BLaER1 (cell line): ENCODE measurements at regions not wholly inside any gene's neighbourhood (a gene's known extent, or its start where the extent isn't known, plus 50 kb on each side); places are given as distances from the start of the nearest gene placed in this dataset.
A peak's percentile ranks its signal among the peaks of the same experiment; 100 is the strongest.
"Not testable (repeated sequence)": the region's sequence is repeated elsewhere in the genome, so short reads cannot be mapped to it uniquely, and the experiment has no call there.

ENCODE experiments used
- H3K27ac ChIP-seq: shearing (Covaris generic); formaldehyde crosslinking; 2 replicates; pipeline ENCODE4 v1.8.1; 2022
- H3K27me3 ChIP-seq: shearing (Covaris generic); formaldehyde crosslinking; 2 replicates; pipeline ENCODE4 v1.8.1; 2022
- H3K36me3 ChIP-seq: shearing (Covaris generic); formaldehyde crosslinking; 2 replicates; pipeline ENCODE4 v1.8.1; 2022
- H3K4me1 ChIP-seq: shearing (Covaris generic); formaldehyde crosslinking; 2 replicates; pipeline ENCODE4 v1.8.1; 2022
- H3K4me2 ChIP-seq: shearing (Covaris generic); formaldehyde crosslinking; 2 replicates; pipeline ENCODE4 v1.8.1; 2022
- H3K4me3 ChIP-seq: shearing (Covaris generic); formaldehyde crosslinking; 2 replicates; pipeline ENCODE4 v1.8.1; 2022
- H3K9ac ChIP-seq: shearing (Covaris generic); formaldehyde crosslinking; 2 replicates; pipeline ENCODE4 v1.8.1; 2022
- H3K9me3 ChIP-seq: shearing (Covaris generic); formaldehyde crosslinking; 2 replicates; pipeline ENCODE4 v1.8.1; 2022
- H4K20me1 ChIP-seq: shearing (Covaris generic); formaldehyde crosslinking; 2 replicates; pipeline ENCODE4 v1.8.1; 2022
- Cebpa-rat ChIP-seq: shearing (Covaris generic); IDR thresholded peaks from 2 replicates; pipeline ENCODE4 v1.8.1; 2022

GRCh38 chr18:10133516-10133915 is 219.7 kb downstream of the VAPA start:
- H4K20me1 ChIP-seq = no peaks in the 10 kb centered on the region
- no peaks in the 10 kb centered on the region for H3K4me1 ChIP-seq
- H3K36me3 ChIP-seq = no peaks in the 10 kb centered on the region
- no peak overlapping the region for H3K27ac ChIP-seq
- no peak overlapping the region for H3K4me3 ChIP-seq
- H3K9ac ChIP-seq = no peak overlapping the region
- TF ChIP-seq Cebpa-rat = no peak
- H3K4me2 ChIP-seq = no peak overlapping the region
- H3K27me3 ChIP-seq = peaks cover 12% of the 10 kb centered on the region
- H3K9me3 ChIP-seq = peaks cover 3% of the 10 kb centered on the region

GRCh38 chr18:10134204-10134603 is 220.4 kb downstream of the VAPA start:
- H3K9ac ChIP-seq = no peak overlapping the region
- no peak overlapping the region for H3K4me2 ChIP-seq
- no peak overlapping the region for H3K27ac ChIP-seq
- peaks cover 3% of the 10 kb centered on the region for H3K9me3 ChIP-seq
- no peaks in the 10 kb centered on the region for H3K4me1 ChIP-seq
- TF ChIP-seq Cebpa-rat = no peak
- no peak overlapping the region for H3K4me3 ChIP-seq
- no peaks in the 10 kb centered on the region for H4K20me1 ChIP-seq
- H3K27me3 ChIP-seq = peaks cover 12% of the 10 kb centered on the region
- H3K36me3 ChIP-seq = no peaks in the 10 kb centered on the region

GRCh38 chr18:10134749-10135148 is 220.9 kb downstream of the VAPA start:
- not testable (repeated sequence) for H3K4me3 ChIP-seq, H3K4me1 ChIP-seq, H3K27ac ChIP-seq, H4K20me1 ChIP-seq, H3K4me2 ChIP-seq, H3K36me3 ChIP-seq, H3K9me3 ChIP-seq, H3K9ac ChIP-seq
- peaks cover 12% of the 10 kb centered on the region for H3K27me3 ChIP-seq

GRCh38 chr18:10135302-10135926 is 221.6 kb downstream of the VAPA start:
- Histone ChIP-seq H3K27ac (no peak overlapping the region), H3K4me1 (peaks cover 8% of the 10 kb centered on the region), H3K9ac (no peak overlapping the region), H4K20me1 (no peaks in the 10 kb centered on the region), H3K4me2 (no peak overlapping the region), H3K27me3 (peaks cover 12% of the 10 kb centered on the region), H3K36me3 (no peaks in the 10 kb centered on the region), H3K9me3 (peaks cover 3% of the 10 kb centered on the region), H3K4me3 (no peak overlapping the region)
- no peak for TF ChIP-seq Cebpa-rat

- Histone ChIP-seq H3K4me3 (no peak overlapping the region), H3K27ac (no peak overlapping the region), H3K36me3 (no peaks in the 10 kb centered on the region), H3K27me3 (no peaks in the 10 kb centered on the region), H3K4me1 (peaks cover 11% of the 10 kb centered on the region), H3K9ac (no peak overlapping the region), H3K4me2 (no peak overlapping the region), H4K20me1 (no peaks in the 10 kb centered on the region), H3K9me3 (peaks cover 3% of the 10 kb centered on the region; the same call in 1 of the 2 replicates)
- no peak for TF ChIP-seq Cebpa-rat
Measured at GRCh38 chr18:10138719-10139118, 224.9 kb downstream of the VAPA start.

- no peak overlapping the region for H3K9ac ChIP-seq
- no peak for TF ChIP-seq Cebpa-rat
- no peaks in the 10 kb centered on the region for H3K27me3 ChIP-seq
- H3K27ac ChIP-seq = no peak overlapping the region
- H4K20me1 ChIP-seq = no peaks in the 10 kb centered on the region
- H3K4me1 ChIP-seq = peaks cover 11% of the 10 kb centered on the region
- no peaks in the 10 kb centered on the region for H3K36me3 ChIP-seq
- peak overlapping the region; percentile 34; the same call in 1 of the 2 replicates for H3K4me2 ChIP-seq
- H3K9me3 ChIP-seq = peaks cover 3% of the 10 kb centered on the region; the same call in 1 of the 2 replicates
- H3K4me3 ChIP-seq = no peak overlapping the region
Measured at GRCh38 chr18:10139783-10140410, 226.1 kb downstream of the VAPA start.

- no peak overlapping the region for H3K9ac ChIP-seq
- no peak overlapping the region for H3K4me2 ChIP-seq
- TF ChIP-seq Cebpa-rat = no peak
- H3K27me3 ChIP-seq = no peaks in the 10 kb centered on the region
- peaks cover 3% of the 10 kb centered on the region; the same call in 1 of the 2 replicates for H3K9me3 ChIP-seq
- no peak overlapping the region for H3K27ac ChIP-seq
- peaks cover 11% of the 10 kb centered on the region for H3K4me1 ChIP-seq
- H3K4me3 ChIP-seq = no peak overlapping the region
- no peaks in the 10 kb centered on the region for H3K36me3 ChIP-seq
- H4K20me1 ChIP-seq = no peaks in the 10 kb centered on the region
Measured at GRCh38 chr18:10140461-10141282, 226.9 kb downstream of the VAPA start.

- H3K9ac ChIP-seq = no peak overlapping the region
- no peaks in the 10 kb centered on the region for H4K20me1 ChIP-seq
- H3K27ac ChIP-seq = no peak overlapping the region
- no peaks in the 10 kb centered on the region for H3K27me3 ChIP-seq
- H3K4me2 ChIP-seq = no peak overlapping the region
- no peak for TF ChIP-seq Cebpa-rat
- H3K9me3 ChIP-seq = no peaks in the 10 kb centered on the region
- H3K36me3 ChIP-seq = no peaks in the 10 kb centered on the region
- H3K4me3 ChIP-seq = no peak overlapping the region
- peaks cover 11% of the 10 kb centered on the region for H3K4me1 ChIP-seq
Measured at GRCh38 chr18:10141559-10141958, 227.7 kb downstream of the VAPA start.

- H3K36me3 ChIP-seq = no peaks in the 10 kb centered on the region
- no peak overlapping the region for H3K27ac ChIP-seq
- H3K27me3 ChIP-seq = no peaks in the 10 kb centered on the region
- no peaks in the 10 kb centered on the region for H4K20me1 ChIP-seq
- H3K4me1 ChIP-seq = peaks cover 11% of the 10 kb centered on the region
- no peak overlapping the region for H3K4me3 ChIP-seq
- no peak overlapping the region for H3K9ac ChIP-seq
- no peak for TF ChIP-seq Cebpa-rat
- no peak overlapping the region for H3K4me2 ChIP-seq
- no peaks in the 10 kb centered on the region for H3K9me3 ChIP-seq
Measured at GRCh38 chr18:10142056-10142455, 228.2 kb downstream of the VAPA start.

GRCh38 chr18:10142496-10143160 is 228.8 kb downstream of the VAPA start:
- H3K27me3 ChIP-seq = no peaks in the 10 kb centered on the region
- no peaks in the 10 kb centered on the region for H4K20me1 ChIP-seq
- no peak overlapping the region for H3K4me3 ChIP-seq
- no peak for TF ChIP-seq Cebpa-rat
- H3K36me3 ChIP-seq = no peaks in the 10 kb centered on the region
- peaks cover 11% of the 10 kb centered on the region for H3K4me1 ChIP-seq
- H3K27ac ChIP-seq = no peak overlapping the region
- no peak overlapping the region for H3K4me2 ChIP-seq
- no peak overlapping the region for H3K9ac ChIP-seq
- H3K9me3 ChIP-seq = no peaks in the 10 kb centered on the region
